SK-N-SH treated with all-trans-retinoic acid at 6 μM for 48 hours (cell line): ENCODE measurements at regions not wholly inside any gene's neighbourhood (a gene's known extent, or its start where the extent isn't known, plus 50 kb on each side); places are given as distances from the start of the nearest gene placed in this dataset.

Source experiments
- ATAC-seq: fragments of 200-7000 bp; cut with Tn5 transposase; 3 replicates; pipeline ENCODE4 v1.9.1; 2020; ENCODE audit warnings: mild to moderate bottlenecking, moderate library complexity
- ARNTL ChIP-seq: fragments of 450-650 bp; formaldehyde crosslinking; IDR thresholded peaks from 2 replicates; pipeline ENCODE4 v1.5.0; 2020; ENCODE audit warnings: low read depth, mild to moderate bottlenecking, moderate library complexity, borderline replicate concordance
- BACH2 ChIP-seq: fragments of 250-450 bp; sonication (Bioruptor Pico); IDR thresholded peaks from 2 replicates; pipeline ENCODE4 v1.9.0; 2021; ENCODE audit warnings: mild to moderate bottlenecking, borderline replicate concordance
- CSDC2 ChIP-seq: fragments of 250-450 bp; sonication (Bioruptor Pico); IDR thresholded peaks from 2 replicates; pipeline ENCODE4 v1.5.0; 2020; ENCODE audit warnings: mild to moderate bottlenecking, moderate library complexity
- CSRNP3 ChIP-seq: fragments of 250-450 bp; sonication (Bioruptor Pico); IDR thresholded peaks from 2 replicates; pipeline ENCODE4 v1.5.1; 2021; ENCODE audit warnings: mild to moderate bottlenecking, moderate library complexity
- ESRRG ChIP-seq: fragments of 250-450 bp; sonication (Bioruptor Pico); IDR thresholded peaks from 2 replicates; pipeline ENCODE4 v1.6.1; 2021; ENCODE audit warnings: mild to moderate bottlenecking
- ISL1 ChIP-seq: fragments of 250-450 bp; sonication (Bioruptor Pico); IDR thresholded peaks from 2 replicates; pipeline ENCODE4 v2.1.2; 2022; ENCODE audit warnings: mild to moderate bottlenecking, moderate library complexity
- OSR1 ChIP-seq: fragments of 250-450 bp; sonication (Bioruptor Pico); IDR thresholded peaks from 2 replicates; pipeline ENCODE4 v1.8.0; 2022; ENCODE audit warnings: moderate library complexity, mild to moderate bottlenecking, inconsistent platforms
- PATZ1 ChIP-seq: fragments of 250-450 bp; sonication (Bioruptor Pico); IDR thresholded peaks from 2 replicates; pipeline ENCODE4 v1.8.0; 2020; ENCODE audit warnings: mild to moderate bottlenecking, moderate library complexity, borderline replicate concordance
- POU6F1 ChIP-seq: fragments of 250-450 bp; sonication (Bioruptor Pico); IDR thresholded peaks from 2 replicates; pipeline ENCODE4 v1.8.0; 2021; ENCODE audit warnings: low read depth, mild to moderate bottlenecking, moderate library complexity, borderline replicate concordance
- SNAI2 ChIP-seq: fragments of 250-450 bp; sonication (Bioruptor Pico); IDR thresholded peaks from 2 replicates; pipeline ENCODE4 v1.5.0; 2020; ENCODE audit warnings: mild to moderate bottlenecking, moderate library complexity
- TCF4 ChIP-seq: fragments of 250-450 bp; sonication (Bioruptor Pico); IDR thresholded peaks from 2 replicates; pipeline ENCODE4 v1.8.0; 2021; ENCODE audit warnings: mild to moderate bottlenecking, moderate library complexity, borderline replicate concordance
- TSHZ2 ChIP-seq: fragments of 250-450 bp; sonication (Bioruptor Pico); IDR thresholded peaks from 2 replicates; pipeline ENCODE4 v1.5.0; 2020; ENCODE audit warnings: mild to moderate bottlenecking, moderate library complexity
- ZC3H10 ChIP-seq: fragments of 250-450 bp; sonication (Bioruptor Pico); IDR thresholded peaks from 2 replicates; pipeline ENCODE4 v1.5.1; 2021; ENCODE audit warnings: mild to moderate bottlenecking, moderate library complexity
- ZFP3 ChIP-seq: fragments of 250-450 bp; sonication (Bioruptor Pico); IDR thresholded peaks from 2 replicates; pipeline ENCODE4 v1.5.0; 2020; ENCODE audit warnings: mild to moderate bottlenecking, moderate library complexity
- ZFP30 ChIP-seq: fragments of 450-650 bp; formaldehyde crosslinking; IDR thresholded peaks from 2 replicates; pipeline ENCODE4 v1.5.0; 2022; ENCODE audit warnings: mild to moderate bottlenecking, moderate library complexity
- ZNF70 ChIP-seq: fragments of 450-650 bp; formaldehyde crosslinking; IDR thresholded peaks from 2 replicates; pipeline ENCODE4 v1.5.0; 2020; ENCODE audit warnings: mild to moderate bottlenecking, moderate library complexity
- ZNF8 ChIP-seq: fragments of 450-650 bp; formaldehyde crosslinking; IDR thresholded peaks from 2 replicates; pipeline ENCODE4 v1.5.0; 2020; ENCODE audit warnings: mild to moderate bottlenecking, moderate library complexity

- no peak for TF ChIP-seq BACH2 (CRISPR knock-in tag)
- TF ChIP-seq CSRNP3 (CRISPR knock-in tag) = no peak
- no peak for TF ChIP-seq POU6F1 (CRISPR knock-in tag)
- TF ChIP-seq PATZ1 (CRISPR knock-in tag) = no peak
- no peak for TF ChIP-seq OSR1 (CRISPR knock-in tag)
- ATAC-seq = no peak
Observed at GRCh38 chr16:26913851-26914250, 152.9 kb upstream of the C16orf82 start.

- ATAC-seq = no peak
- TF ChIP-seq ZNF8 (CRISPR knock-in tag) (no peak), TCF4 (CRISPR knock-in tag) (no peak), OSR1 (CRISPR knock-in tag) (no peak), ZFP30 (CRISPR knock-in tag) (no peak), PATZ1 (CRISPR knock-in tag) (no peak), TSHZ2 (CRISPR knock-in tag) (no peak), ESRRG (CRISPR knock-in tag) (no peak), ZNF70 (CRISPR knock-in tag) (no peak), SNAI2 (CRISPR knock-in tag) (no peak), CSDC2 (CRISPR knock-in tag) (no peak), ZFP3 (CRISPR knock-in tag) (no peak)
Observed at GRCh38 chr16:26930786-26931581, 135.7 kb upstream of the C16orf82 start.

GRCh38 chr16:26950636-26951035 is 116.1 kb upstream of the C16orf82 start:
- ATAC-seq = no peak
- no peak for TF ChIP-seq ZNF8 (CRISPR knock-in tag)
- TF ChIP-seq ZC3H10 (CRISPR knock-in tag) = no peak
- TF ChIP-seq ARNTL (CRISPR knock-in tag) = no peak

- ATAC-seq = no peak
Observed at GRCh38 chr16:26951950-26952349, 114.8 kb upstream of the C16orf82 start.

More at GRCh38 chr16:26951950-26952349, 114.8 kb upstream of the C16orf82 start:
- TF ChIP-seq ESRRG (CRISPR knock-in tag) = no peak
- no peak for TF ChIP-seq ARNTL (CRISPR knock-in tag)
- TF ChIP-seq ISL1 (CRISPR knock-in tag) = no peak
- no peak for TF ChIP-seq TSHZ2 (CRISPR knock-in tag)
- TF ChIP-seq OSR1 (CRISPR knock-in tag) = no peak
